GM12865 (cell line): ENCODE measurements at regions not wholly inside any gene's neighbourhood (a gene's known extent, or its start where the extent isn't known, plus 50 kb on each side); places are given as distances from the start of the nearest gene placed in this dataset.

Experiments
- DNase-seq: peaks from one replicate; pipeline ENCODE4 v3.0.0; 2010; ENCODE audit warnings: low read depth
- H3K4me3 ChIP-seq: 2 replicates; pipeline ENCODE4 v1.5.1; 2011; ENCODE audit warnings: mild to moderate bottlenecking, low read depth, low read length, control low read depth
- TF ChIP-seq, protein P1 (sequence below): IDR thresholded peaks from 2 replicates; pipeline ENCODE4 v1.5.1; 2011; ENCODE audit warnings: low read length, control low read depth, low read depth, inconsistent platforms; ENCODE audit not compliant: insufficient read depth; ENCODE audit errors: missing control alignments

DNA sequence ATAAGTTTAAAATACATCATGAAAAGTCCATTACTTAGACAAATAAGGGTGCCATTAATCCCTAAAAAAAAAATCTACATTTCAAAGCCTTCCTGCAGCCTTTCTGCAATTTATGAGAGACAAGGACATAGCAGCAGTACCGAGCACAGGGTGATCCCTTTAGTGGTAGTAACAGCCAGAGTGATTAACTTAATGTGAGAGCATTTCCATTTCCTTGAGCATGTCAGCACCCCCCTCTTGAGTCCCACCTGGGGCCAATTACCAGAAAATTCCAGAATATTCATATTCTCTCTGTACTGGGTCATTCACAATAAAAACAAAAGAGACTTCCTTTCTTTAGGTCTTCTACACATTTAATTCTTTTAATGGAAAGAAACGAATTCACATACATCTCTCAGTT lies 546.9 kb upstream of the CCDC54 start:
- no peak overlapping the region for H3K4me3 ChIP-seq
- TF ChIP-seq, protein P1, sequence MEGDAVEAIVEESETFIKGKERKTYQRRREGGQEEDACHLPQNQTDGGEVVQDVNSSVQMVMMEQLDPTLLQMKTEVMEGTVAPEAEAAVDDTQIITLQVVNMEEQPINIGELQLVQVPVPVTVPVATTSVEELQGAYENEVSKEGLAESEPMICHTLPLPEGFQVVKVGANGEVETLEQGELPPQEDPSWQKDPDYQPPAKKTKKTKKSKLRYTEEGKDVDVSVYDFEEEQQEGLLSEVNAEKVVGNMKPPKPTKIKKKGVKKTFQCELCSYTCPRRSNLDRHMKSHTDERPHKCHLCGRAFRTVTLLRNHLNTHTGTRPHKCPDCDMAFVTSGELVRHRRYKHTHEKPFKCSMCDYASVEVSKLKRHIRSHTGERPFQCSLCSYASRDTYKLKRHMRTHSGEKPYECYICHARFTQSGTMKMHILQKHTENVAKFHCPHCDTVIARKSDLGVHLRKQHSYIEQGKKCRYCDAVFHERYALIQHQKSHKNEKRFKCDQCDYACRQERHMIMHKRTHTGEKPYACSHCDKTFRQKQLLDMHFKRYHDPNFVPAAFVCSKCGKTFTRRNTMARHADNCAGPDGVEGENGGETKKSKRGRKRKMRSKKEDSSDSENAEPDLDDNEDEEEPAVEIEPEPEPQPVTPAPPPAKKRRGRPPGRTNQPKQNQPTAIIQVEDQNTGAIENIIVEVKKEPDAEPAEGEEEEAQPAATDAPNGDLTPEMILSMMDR: no peak
- no peak for DNase-seq

DNA sequence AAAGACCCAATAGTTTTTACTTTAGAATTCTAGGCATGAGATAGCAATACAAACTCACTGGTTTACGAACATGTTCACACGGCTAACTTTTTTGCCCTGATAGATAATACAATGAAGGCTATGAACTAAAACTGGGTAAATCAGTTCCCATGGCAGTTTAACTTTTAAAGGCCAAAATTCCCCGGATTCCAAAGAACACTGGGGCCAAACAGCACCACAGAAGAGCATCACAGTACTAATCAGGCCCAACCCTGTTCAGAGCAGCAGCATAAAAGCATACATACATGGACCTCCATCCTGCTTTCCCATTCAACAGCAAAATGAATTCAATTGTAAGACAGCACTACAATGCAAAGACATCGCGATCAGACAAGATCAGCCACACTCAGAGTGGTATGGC lies 540.3 kb upstream of the CCDC54 start:
- no peak for DNase-seq
- TF ChIP-seq, protein P1: no peak
- H3K4me3 ChIP-seq: no peak overlapping the region

DNA sequence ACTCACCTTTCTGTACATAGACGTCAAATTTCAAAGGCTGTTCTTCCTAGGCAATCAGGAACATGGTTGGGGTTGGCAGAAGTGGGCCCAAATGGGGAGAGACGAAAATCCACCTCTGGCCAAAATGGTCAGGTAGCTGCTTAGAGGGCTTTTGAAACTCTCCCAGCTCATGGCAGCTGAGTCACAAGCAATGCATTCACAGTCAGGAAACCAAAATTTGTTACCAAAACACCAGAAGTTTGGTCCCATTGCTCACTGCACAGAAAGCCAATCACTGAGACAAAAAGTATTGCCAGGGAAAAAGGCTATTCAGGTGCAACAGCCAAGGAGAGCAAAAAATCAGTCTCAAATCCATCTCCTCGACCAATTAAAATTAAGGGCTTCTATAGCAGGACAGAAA lies 539.6 kb upstream of the CCDC54 start:
- no peak for DNase-seq
- TF ChIP-seq, protein P1: no peak
- no peak overlapping the region for H3K4me3 ChIP-seq

DNA sequence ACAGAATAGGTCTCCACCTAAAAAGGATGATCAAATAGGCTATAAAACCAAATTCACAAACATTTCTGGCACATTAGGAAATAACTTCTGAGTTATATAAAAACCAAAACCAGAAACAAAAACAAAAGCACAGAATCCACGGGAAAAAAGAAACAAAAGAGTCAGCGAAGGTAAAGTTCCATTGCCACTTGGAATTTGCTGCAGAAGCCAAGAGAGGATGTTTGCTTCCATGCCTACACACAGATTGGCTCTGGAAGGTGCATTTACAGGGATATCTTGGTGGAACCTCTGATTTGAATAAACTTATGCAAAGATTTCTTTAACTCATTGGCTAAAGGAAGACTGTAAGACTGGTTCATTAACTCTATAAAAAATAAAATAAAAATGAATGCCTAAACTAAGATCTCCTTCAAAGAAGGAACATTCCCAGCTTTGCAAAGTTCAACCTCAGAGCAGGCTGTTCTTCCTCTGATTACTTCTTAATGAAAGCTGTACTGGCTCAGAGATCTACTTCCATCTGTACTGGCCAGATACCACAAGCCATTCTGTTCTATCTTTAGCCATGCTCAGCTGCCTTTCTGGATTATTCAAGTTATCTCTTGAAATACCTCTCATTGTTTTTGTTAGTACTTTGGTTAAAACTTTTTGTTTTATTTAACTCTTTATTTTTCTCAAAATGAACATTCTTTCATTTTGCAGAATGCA lies 537.5 kb upstream of the CCDC54 start:
- H3K4me3 ChIP-seq: no peak overlapping the region
- DNase-seq: no peak
- TF ChIP-seq, protein P1: no peak

DNA sequence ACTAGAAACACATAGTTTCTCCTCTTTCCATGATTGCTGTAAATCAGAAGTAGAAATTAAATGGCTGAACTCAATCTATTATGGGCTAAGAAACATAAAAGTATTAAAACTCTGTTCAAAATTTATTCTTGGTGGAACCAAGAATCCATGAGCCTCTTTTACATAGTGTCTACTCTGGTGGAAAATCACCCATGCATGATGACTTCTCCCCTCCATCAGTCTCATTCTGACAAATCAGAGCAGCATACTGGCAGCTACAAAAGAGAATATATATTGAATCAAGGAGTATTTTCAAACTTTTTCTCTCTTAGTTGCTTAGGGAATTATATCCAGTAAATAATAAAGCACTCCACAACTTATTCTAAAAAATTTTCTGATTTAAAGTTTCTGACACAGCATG lies 536.9 kb upstream of the CCDC54 start:
- no peak for DNase-seq
- TF ChIP-seq, protein P1: no peak

DNA sequence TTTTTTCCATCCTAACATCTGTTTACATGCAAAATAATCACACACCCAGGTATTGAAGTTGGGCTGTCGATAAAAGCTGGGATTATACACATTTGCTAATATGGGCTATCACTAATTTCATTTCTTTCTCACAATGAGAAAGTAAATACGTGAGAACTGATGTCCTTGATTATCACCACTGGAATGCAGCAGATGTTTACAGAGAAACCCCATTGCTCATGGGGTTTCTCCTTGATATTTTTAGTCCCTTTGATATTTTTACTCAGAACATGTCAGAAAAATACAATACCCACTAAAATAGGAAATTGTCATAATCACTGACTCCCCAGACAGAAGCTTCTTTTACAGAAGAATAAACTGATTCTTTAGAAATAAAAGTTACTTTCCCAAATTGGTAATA lies 535.1 kb upstream of the CCDC54 start:
- DNase-seq: no peak
- H3K4me3 ChIP-seq: no peak overlapping the region
- TF ChIP-seq, protein P1: no peak

More for the DNA sequence above, 536.9 kb upstream of the CCDC54 start:
- H3K4me3 ChIP-seq: no peak overlapping the region

DNA sequence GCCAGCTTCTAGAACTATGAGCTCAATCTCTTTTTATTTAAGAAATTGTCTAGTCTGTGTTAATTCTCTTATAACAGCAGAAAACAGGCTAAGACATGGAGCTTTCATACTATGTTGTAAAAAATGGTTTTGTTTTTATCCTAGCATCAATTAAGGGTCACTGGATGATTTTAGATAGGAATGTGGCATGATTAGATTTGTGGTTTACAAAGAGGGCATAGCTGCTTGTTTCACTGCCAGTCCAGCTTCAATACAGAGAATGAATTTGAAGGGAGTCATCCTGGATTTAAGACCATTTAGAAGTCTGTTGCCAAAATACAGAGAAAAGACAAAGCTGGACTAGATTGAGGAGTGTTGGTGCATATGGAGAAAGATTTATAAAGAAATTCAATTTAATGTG lies 532.6 kb upstream of the CCDC54 start:
- no peak for DNase-seq
- H3K4me3 ChIP-seq: no peak overlapping the region
- TF ChIP-seq, protein P1: no peak
